Peyer's patch (tissue), 4 donors: ENCODE measurements at regions not wholly inside any gene's neighbourhood (a gene's known extent, or its start where the extent isn't known, plus 50 kb on each side); places are given as distances from the start of the nearest gene placed in this dataset.

Experiments
- CTCF ChIP-seq, 6 experiments: fragments of 450-650 bp in 4 of 6; fragments of 200-600 bp in 2 of 6; sonication (generic) in 1 of 6; IDR thresholded peaks; one replicate each; pipeline ENCODE4 v1.5.1; 2017 to 2019; ENCODE audit warnings: antibody characterized with exemption in 6 of 6, mild to moderate bottlenecking in 3 of 6, moderate library complexity in 1 of 6
- POLR2A ChIP-seq, 2 donors: fragments of 450-650 bp; IDR thresholded peaks; one replicate each; pipeline ENCODE4 v1.5.1; 2017; ENCODE audit warnings: antibody characterized with exemption in 2 of 2, mild to moderate bottlenecking in 2 of 2, moderate library complexity in 2 of 2

- no peak for TF ChIP-seq CTCF (IDR thresholded peaks at IDR 0.05)
- TF ChIP-seq POLR2A (IDR thresholded peaks at IDR 0.05), result no peak
Measured at GRCh38 chr3:159605776-159606175, 382.9 kb upstream of the IL12A start.
